Activated CD4-positive, alpha-beta memory T cell treated with anti-CD3 and anti-CD28 coated beads for 36 hours (primary cell): ENCODE measurements at regions not wholly inside any gene's neighbourhood (a gene's known extent, or its start where the extent isn't known, plus 50 kb on each side); places are given as distances from the start of the nearest gene placed in this dataset.

Experiments used
- CTCF ChIA-PET: fragments of 350-600 bp; sonication (Branson Sonifier 250); formaldehyde crosslinking; loops from one replicate; lab custom pipeline; 2021; ENCODE audit warnings: antibody characterized with exemption, inconsistent platforms; lab: Charles Lee
- POLR2A ChIA-PET: fragments of 350-600 bp; sonication (Branson Sonifier 250); formaldehyde crosslinking; loops from one replicate; lab custom pipeline; 2021; ENCODE audit warnings: antibody characterized with exemption; lab: Charles Lee
- DNase-seq: peaks from one replicate; pipeline ENCODE4 v3.0.0-alpha.2; 2020
- H3K27ac Mint-ChIP-seq: one replicate; pipeline ENCODE4 v1.8.0; 2021; ENCODE audit warnings: mixed read lengths
- H3K27me3 Mint-ChIP-seq: one replicate; pipeline ENCODE4 v1.8.0; 2021; ENCODE audit warnings: mixed read lengths
- H3K36me3 Mint-ChIP-seq: one replicate; pipeline ENCODE4 v1.8.0; 2021; ENCODE audit warnings: mixed read lengths
- H3K4me1 Mint-ChIP-seq: one replicate; pipeline ENCODE4 v1.8.0; 2021; ENCODE audit warnings: low read depth, mixed read lengths
- H3K4me3 Mint-ChIP-seq: one replicate; pipeline ENCODE4 v1.8.0; 2021; ENCODE audit warnings: mild to moderate bottlenecking, mixed read lengths
- H3K9me3 Mint-ChIP-seq: one replicate; pipeline ENCODE4 v1.8.0; 2021; ENCODE audit warnings: mixed read lengths
- intact Hi-C: fragments of 100-400 bp; cut with micrococcal nuclease; formaldehyde crosslinking; loops from one replicate; pipeline ENCODE4 v1.15.1; 2023

- no peaks in the 10 kb centered on the region for H3K9me3 Mint-ChIP-seq
- no peak for DNase-seq
- POLR2A ChIA-PET: no interaction called here
- H3K27ac Mint-ChIP-seq: no peak overlapping the region
- H3K36me3 Mint-ChIP-seq: no peaks in the 10 kb centered on the region
- H3K27me3 Mint-ChIP-seq: peaks cover 11% of the 10 kb centered on the region
- CTCF ChIA-PET: no interaction called here
- intact Hi-C loops: no loop called here
- H3K4me1 Mint-ChIP-seq: no peaks in the 10 kb centered on the region
- H3K4me3 Mint-ChIP-seq: no peak overlapping the region
These were observed 527.0 kb upstream of the MGMT start for GRCh38 chr10:128940081-128940480.

GRCh38 chr10:128943111-128943510, 523.9 kb upstream of the MGMT start:
- Mint-ChIP-seq H3K4me3 (no peak overlapping the region), H3K4me1 (no peaks in the 10 kb centered on the region), H3K9me3 (peaks cover 12% of the 10 kb centered on the region), H3K27me3 (peaks cover 2% of the 10 kb centered on the region), H3K27ac (no peak overlapping the region), H3K36me3 (no peaks in the 10 kb centered on the region)
- ChIA-PET CTCF (no interaction called here), POLR2A (no interaction called here)
- no peak for DNase-seq
- intact Hi-C loops: no loop called here

GRCh38 chr10:128945398-128945797, 521.6 kb upstream of the MGMT start:
- Mint-ChIP-seq H3K4me1 (no peaks in the 10 kb centered on the region), H3K4me3 (no peak overlapping the region), H3K36me3 (no peaks in the 10 kb centered on the region), H3K9me3 (peaks cover 12% of the 10 kb centered on the region), H3K27ac (no peak overlapping the region), H3K27me3 (peaks cover 2% of the 10 kb centered on the region)
- POLR2A ChIA-PET: no interaction called here
- DNase-seq: no peak
- CTCF ChIA-PET: no interaction called here
- intact Hi-C loops: no loop called here

- POLR2A ChIA-PET: no interaction called here
- H3K27ac Mint-ChIP-seq: no peak overlapping the region
These were observed 516.7 kb upstream of the MGMT start for GRCh38 chr10:128950159-128950915.

GRCh38 chr10:128950916-128951275, 516.1 kb upstream of the MGMT start:
- no peaks in the 10 kb centered on the region for H3K36me3 Mint-ChIP-seq
- H3K4me3 Mint-ChIP-seq: no peak overlapping the region
- intact Hi-C loops: no loop called here
- H3K27ac Mint-ChIP-seq: no peak overlapping the region
- peaks cover 12% of the 10 kb centered on the region for H3K9me3 Mint-ChIP-seq
- POLR2A ChIA-PET: no interaction called here
- H3K27me3 Mint-ChIP-seq: no peaks in the 10 kb centered on the region
- CTCF ChIA-PET: no interaction called here
- no peak for DNase-seq
- no peaks in the 10 kb centered on the region for H3K4me1 Mint-ChIP-seq

More at GRCh38 chr10:128950159-128950915, 516.7 kb upstream of the MGMT start:
- CTCF ChIA-PET: no interaction called here
- Mint-ChIP-seq H3K4me1 (no peaks in the 10 kb centered on the region), H3K27me3 (no peaks in the 10 kb centered on the region), H3K9me3 (peaks cover 12% of the 10 kb centered on the region), H3K36me3 (no peaks in the 10 kb centered on the region), H3K4me3 (no peak overlapping the region)
- no peak for DNase-seq
- intact Hi-C loops: no loop called here

GRCh38 chr10:128952856-128953255, 514.2 kb upstream of the MGMT start:
- CTCF ChIA-PET: no interaction called here
- no peak for DNase-seq

GRCh38 chr10:128956149-128956548, 510.9 kb upstream of the MGMT start:
- intact Hi-C loops: no loop called here
- no peaks in the 10 kb centered on the region for H3K27me3 Mint-ChIP-seq

More at GRCh38 chr10:128952856-128953255, 514.2 kb upstream of the MGMT start:
- no peaks in the 10 kb centered on the region for H3K27me3 Mint-ChIP-seq
- intact Hi-C loops: no loop called here
- H3K36me3 Mint-ChIP-seq: no peaks in the 10 kb centered on the region
- POLR2A ChIA-PET: no interaction called here
- H3K27ac Mint-ChIP-seq: no peak overlapping the region
- H3K9me3 Mint-ChIP-seq: no peaks in the 10 kb centered on the region
- H3K4me3 Mint-ChIP-seq: no peak overlapping the region
- no peaks in the 10 kb centered on the region for H3K4me1 Mint-ChIP-seq

GRCh38 chr10:128957221-128957620, 509.8 kb upstream of the MGMT start:
- ChIA-PET CTCF (no interaction called here), POLR2A (no interaction called here)
- H3K36me3 Mint-ChIP-seq: no peaks in the 10 kb centered on the region
- no peaks in the 10 kb centered on the region for H3K9me3 Mint-ChIP-seq
- intact Hi-C loops: no loop called here
- DNase-seq: no peak
- no peaks in the 10 kb centered on the region for H3K4me1 Mint-ChIP-seq
- no peaks in the 10 kb centered on the region for H3K27me3 Mint-ChIP-seq
- H3K4me3 Mint-ChIP-seq: no peak overlapping the region
- no peak overlapping the region for H3K27ac Mint-ChIP-seq

More at GRCh38 chr10:128956149-128956548, 510.9 kb upstream of the MGMT start:
- Mint-ChIP-seq H3K36me3 (no peaks in the 10 kb centered on the region), H3K4me3 (no peak overlapping the region), H3K9me3 (no peaks in the 10 kb centered on the region), H3K4me1 (no peaks in the 10 kb centered on the region), H3K27ac (no peak overlapping the region)
- DNase-seq: no peak
- ChIA-PET CTCF (no interaction called here), POLR2A (no interaction called here)

- POLR2A ChIA-PET: no interaction called here
These were observed 508.0 kb upstream of the MGMT start for GRCh38 chr10:128958834-128959690.

GRCh38 chr10:128959746-128960145, 507.3 kb upstream of the MGMT start:
- no peaks in the 10 kb centered on the region for H3K27me3 Mint-ChIP-seq
- intact Hi-C loops: no loop called here

More at GRCh38 chr10:128958834-128959690, 508.0 kb upstream of the MGMT start:
- H3K4me1 Mint-ChIP-seq: no peaks in the 10 kb centered on the region
- H3K9me3 Mint-ChIP-seq: no peaks in the 10 kb centered on the region
- intact Hi-C loops: no loop called here
- no peak overlapping the region for H3K4me3 Mint-ChIP-seq
- H3K36me3 Mint-ChIP-seq: no peaks in the 10 kb centered on the region
- CTCF ChIA-PET: no interaction called here
- H3K27ac Mint-ChIP-seq: no peak overlapping the region
- H3K27me3 Mint-ChIP-seq: no peaks in the 10 kb centered on the region
- no peak for DNase-seq

GRCh38 chr10:128960517-128960916, 506.5 kb upstream of the MGMT start:
- Mint-ChIP-seq H3K4me1 (no peaks in the 10 kb centered on the region), H3K4me3 (no peak overlapping the region), H3K27me3 (no peaks in the 10 kb centered on the region), H3K9me3 (no peaks in the 10 kb centered on the region), H3K36me3 (no peaks in the 10 kb centered on the region), H3K27ac (no peak overlapping the region)
- no peak for DNase-seq
- ChIA-PET POLR2A (no interaction called here), CTCF (no interaction called here)
- intact Hi-C loops: no loop called here

More at GRCh38 chr10:128959746-128960145, 507.3 kb upstream of the MGMT start:
- H3K36me3 Mint-ChIP-seq: no peaks in the 10 kb centered on the region
- no peaks in the 10 kb centered on the region for H3K9me3 Mint-ChIP-seq
- H3K4me1 Mint-ChIP-seq: no peaks in the 10 kb centered on the region
- no peak for DNase-seq
- ChIA-PET CTCF (no interaction called here), POLR2A (no interaction called here)
- no peak overlapping the region for H3K4me3 Mint-ChIP-seq
- no peak overlapping the region for H3K27ac Mint-ChIP-seq

- H3K4me3 Mint-ChIP-seq: no peak overlapping the region
- DNase-seq: no peak
- H3K27ac Mint-ChIP-seq: no peak overlapping the region
- intact Hi-C loops: no loop called here
- ChIA-PET CTCF (no interaction called here), POLR2A (no interaction called here)
- H3K36me3 Mint-ChIP-seq: no peaks in the 10 kb centered on the region
- H3K4me1 Mint-ChIP-seq: no peaks in the 10 kb centered on the region
- no peaks in the 10 kb centered on the region for H3K9me3 Mint-ChIP-seq
- no peaks in the 10 kb centered on the region for H3K27me3 Mint-ChIP-seq
These were observed 504.9 kb upstream of the MGMT start for GRCh38 chr10:128962182-128962581.
